GM18517 (cell line): ENCODE measurements at regions not wholly inside any gene's neighbourhood (a gene's known extent, or its start where the extent isn't known, plus 50 kb on each side); places are given as distances from the start of the nearest gene placed in this dataset.

ENCODE experiments used
- ATAC-seq: cut with Tn5 transposase; IDR thresholded peaks from one replicate; pipeline ENCODE4 v1.9.1; 2021; ENCODE audit warnings: mild to moderate bottlenecking, moderate library complexity; ENCODE audit not compliant: unreplicated experiment

DNA sequence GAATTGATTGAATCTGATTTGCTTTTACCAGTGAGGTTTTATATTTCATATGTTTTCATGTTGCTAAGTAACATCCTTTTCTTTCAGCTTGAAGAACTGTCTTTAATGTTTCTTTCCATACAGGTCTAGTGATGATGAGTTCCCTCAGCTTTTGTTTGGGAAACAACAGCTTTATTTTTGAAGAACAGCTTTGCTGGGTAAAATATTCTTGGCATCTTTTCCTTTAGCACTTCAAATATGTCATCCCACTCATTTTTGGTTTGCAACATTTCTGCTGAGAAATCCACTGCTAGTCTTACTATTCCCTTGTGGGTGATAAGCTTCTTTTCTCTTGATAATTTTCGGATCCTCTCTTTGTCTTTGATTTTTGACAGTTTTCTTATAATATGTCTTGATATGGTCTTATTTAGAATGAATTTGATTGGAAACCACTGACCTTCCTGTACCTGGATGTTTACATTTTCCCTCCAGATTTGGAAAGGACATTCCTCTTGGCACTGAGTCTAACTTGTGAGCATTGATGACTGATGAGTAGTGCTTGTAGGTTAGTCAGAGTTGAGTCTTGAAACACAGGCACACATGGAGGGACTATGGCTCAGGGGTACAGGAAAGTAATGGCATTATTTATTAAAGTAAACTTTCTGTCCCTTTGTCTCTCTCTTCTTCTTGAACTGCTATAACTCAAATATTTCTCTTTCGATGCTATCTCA is 220.3 kb downstream of the SPATA31D1 start:
- no peak for ATAC-seq

DNA sequence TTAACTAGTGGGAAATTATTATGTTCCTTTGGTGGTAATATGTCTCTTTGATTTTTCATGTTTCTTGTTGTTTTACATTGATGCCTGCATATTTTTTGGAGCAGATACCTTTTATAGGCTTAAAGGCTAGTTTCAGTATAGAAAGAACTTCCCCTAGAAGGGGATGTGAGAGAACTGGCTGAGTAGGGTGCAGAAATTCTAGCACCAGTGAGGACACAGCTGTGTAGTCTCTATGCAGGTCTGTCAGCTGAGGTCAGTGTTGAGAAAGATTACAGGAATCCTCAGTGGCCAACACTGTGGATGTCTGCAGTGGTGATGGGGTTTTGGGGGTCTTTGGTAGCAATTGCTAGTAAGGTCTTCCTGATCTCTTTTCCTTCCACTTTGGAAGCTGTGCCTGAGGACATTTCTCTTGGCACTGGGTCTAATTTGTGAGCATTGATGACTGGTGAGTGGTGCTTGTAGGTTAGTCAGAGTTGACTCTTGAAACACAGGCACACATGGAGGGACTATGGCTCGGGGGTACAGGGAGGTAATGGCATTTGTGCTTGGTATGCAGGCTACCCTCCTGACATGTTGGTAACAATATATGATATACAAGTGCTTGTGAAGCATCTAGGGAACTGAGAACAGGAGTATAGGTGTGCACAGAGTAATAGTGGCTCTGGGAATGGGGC is 221.4 kb downstream of the SPATA31D1 start:
- ATAC-seq = no peak

GRCh38 chr9:82212885-82213284 is 224.3 kb downstream of the SPATA31D1 start:
- ATAC-seq = no peak

GRCh38 chr9:82216435-82216834 is 227.9 kb downstream of the SPATA31D1 start:
- ATAC-seq = no peak

DNA sequence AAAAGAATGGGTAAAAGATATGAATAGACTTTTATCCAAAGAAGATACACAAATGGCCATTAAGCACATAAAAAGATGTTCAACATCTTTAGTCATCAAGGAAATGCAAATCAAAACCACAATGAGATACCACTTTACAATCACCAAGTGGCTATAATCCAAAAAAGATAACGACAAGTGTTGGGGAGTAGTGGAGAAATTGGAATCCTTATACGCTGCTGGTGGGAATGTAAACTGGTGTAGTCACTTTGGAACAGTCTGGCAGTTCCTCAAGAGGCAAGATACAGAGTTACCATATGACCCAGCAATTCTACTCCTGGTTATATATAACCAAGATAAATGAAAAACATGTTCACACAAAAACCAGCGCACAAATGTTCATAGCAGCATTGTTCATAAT is 234.9 kb downstream of the SPATA31D1 start:
- ATAC-seq = no peak

- no peak for ATAC-seq
Measured at GRCh38 chr9:82231411-82231810, 242.8 kb downstream of the SPATA31D1 start.

DNA sequence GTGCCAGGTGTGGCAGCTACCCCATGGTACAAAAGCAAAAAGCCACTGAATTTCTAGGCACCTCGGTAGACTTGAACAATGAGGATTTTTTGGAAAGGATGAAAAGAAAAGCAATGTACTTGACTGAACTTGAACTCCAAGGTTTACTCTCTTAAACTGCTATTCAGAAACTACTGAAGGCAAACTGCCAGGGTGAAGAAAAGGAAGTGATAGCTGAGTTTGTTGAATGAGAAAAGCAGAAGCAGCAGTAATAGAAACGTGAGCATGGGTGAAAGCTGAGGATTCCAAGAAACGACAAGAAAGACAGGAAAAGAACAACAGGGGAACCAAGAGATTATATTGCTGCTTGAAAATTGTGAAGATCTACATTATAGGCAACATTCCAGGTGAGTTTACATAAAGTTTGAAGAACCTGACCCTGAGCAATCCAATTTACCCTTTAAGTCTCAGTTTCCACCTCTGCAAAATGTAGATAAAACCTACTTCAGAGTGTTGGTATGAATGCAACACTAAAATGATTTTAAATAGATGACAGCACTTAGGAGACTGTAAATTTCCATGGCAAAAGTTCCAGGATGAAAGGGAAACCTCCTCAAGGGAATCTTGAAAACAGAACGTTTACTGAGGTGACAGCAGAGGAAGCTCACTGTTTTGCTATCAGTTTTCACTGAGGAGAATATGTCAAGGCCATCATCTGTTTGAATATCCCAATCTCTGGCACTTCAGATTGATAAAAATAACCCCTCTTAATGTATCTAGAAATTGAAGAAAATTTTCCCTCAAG is 245.8 kb downstream of the SPATA31D1 start:
- ATAC-seq = no peak

DNA sequence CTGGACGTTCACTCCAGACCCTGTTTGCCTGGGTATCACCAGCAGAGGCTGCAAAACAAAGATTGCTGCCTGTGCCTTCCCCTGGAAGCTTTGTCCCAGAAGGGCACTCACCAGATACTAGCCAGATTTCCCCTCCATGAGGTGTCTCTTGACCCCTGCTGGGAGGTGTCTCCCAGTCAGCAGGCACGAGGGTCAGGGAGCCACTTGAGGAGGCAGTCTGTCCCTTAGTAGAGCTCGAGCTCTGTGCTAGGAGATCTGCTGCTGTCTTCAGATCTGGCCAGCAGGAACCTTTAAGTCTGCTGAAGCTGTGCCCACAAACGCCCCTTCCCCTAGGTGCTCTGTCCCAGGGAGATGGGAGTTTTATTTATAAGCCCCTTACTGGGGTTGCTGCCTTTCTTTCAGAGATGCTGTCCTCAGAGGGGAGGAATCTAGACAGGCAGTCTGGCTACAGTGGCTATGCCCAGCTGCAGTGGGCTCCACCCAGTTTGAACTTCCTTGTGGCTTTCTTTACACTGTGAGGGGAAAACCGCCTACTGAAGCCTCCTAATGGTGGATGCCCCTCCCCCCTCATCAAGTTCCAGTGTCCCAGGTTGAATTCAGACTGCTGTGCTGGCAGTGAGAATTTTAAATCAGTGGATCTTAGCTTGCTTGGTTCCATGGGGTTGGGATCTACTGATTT is 253.9 kb downstream of the SPATA31D1 start:
- no peak for ATAC-seq

GRCh38 chr9:82247318-82247717 is 258.7 kb downstream of the SPATA31D1 start:
- no peak for ATAC-seq

DNA sequence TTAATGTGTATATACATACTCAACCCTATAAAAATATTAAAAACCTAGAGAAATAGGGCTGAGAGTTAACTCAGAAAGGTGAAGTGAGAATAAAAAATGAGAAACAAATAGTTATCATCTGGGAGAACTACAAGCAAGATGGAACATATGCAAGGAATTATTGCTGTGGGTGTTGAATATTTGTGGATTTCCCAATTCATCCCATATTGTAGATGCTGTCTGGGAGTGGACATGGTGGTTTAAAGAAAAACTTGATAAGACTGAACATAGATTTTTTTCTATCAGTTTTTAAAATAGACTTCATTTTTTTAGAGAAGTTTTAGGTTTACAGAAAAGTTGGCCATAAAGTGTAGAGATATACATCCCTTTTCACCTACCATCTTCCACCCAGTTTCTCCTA is 263.5 kb downstream of the SPATA31D1 start:
- no peak for ATAC-seq

DNA sequence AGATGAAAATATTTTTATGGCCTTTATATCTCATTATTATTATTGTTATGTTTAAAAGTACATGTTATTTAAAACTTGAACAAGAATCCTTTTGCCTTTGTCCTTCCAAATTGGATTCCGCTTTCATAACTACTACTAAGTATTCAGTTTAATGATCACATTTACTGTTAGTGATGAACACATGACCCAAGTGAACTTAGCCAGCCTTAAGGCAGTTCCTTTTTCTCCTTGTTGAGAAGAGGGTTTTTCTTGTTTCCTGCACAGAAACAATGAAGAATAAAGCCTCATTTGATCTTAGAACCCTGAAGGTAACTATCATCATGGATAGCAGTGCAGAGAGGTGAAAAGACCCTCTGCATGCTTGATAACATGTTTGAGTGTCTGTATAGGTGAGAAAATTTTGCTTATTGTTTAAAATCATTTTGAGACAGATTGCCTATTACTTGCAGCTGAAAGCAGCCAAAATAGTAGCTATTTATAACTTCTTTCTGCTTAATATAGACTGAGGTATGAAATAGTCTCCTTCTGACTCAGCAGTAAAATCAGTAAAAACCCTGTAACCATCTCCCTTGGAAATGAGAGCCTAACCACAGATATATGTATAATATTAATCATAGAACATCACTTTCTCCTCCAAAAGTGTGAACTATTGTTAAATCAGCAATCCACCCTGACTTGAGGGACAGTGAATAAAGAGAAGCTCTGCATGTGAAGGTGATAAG is 266.2 kb downstream of the SPATA31D1 start:
- no peak for ATAC-seq

DNA sequence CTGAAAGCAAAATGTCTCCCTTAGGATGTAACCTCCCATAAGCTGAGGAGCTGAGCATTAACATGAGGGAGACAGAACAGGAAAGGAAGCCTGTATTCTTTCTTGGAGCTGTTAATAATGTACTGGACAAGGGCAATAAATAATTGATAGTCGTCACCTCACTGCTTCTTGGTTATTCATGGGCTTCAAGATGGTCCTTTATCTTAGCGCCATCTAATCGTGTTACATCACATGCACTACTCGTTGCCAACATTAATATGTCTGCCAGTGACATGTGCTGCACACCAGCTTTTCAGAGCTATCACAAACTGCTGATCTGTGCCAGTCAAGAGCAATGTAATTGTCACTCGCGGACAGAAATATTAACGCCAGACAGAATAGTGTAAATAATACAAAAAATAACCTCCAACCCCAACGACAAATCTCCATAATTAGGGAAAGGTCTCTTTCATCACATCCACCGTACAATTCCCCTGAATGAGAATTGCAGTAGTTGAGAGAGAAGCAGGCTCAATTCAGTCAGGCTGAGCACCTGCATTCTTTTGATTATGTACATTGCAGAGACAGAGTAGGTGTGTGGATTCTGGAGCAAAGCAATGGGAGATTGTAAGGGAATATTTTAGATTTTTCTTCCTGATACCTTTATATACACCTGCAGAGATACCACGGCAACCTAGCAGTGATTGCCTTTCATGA is 267.1 kb downstream of the SPATA31D1 start:
- ATAC-seq = no peak

DNA sequence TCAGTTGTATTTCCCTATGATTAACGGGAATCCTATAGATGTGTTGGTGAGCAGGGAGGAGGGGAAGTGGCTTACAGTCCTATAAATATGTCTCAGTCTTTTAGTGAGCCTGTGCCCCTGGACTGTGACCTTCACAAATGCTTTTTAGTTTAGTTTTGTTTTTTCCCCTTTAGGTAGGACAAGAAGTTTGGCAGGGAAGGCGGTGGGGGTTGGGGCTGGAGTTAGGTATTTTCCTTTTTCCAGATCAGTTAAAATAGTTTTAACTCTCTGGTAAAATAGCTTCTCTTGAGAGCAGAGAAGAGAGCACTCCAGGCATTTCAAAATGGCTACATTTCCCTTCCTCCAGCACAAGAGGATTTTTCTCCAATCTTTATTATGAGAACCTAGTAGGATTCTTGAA is 272.1 kb downstream of the SPATA31D1 start:
- ATAC-seq = no peak

GRCh38 chr9:82263619-82264018 is 275.0 kb downstream of the SPATA31D1 start:
- ATAC-seq = no peak

DNA sequence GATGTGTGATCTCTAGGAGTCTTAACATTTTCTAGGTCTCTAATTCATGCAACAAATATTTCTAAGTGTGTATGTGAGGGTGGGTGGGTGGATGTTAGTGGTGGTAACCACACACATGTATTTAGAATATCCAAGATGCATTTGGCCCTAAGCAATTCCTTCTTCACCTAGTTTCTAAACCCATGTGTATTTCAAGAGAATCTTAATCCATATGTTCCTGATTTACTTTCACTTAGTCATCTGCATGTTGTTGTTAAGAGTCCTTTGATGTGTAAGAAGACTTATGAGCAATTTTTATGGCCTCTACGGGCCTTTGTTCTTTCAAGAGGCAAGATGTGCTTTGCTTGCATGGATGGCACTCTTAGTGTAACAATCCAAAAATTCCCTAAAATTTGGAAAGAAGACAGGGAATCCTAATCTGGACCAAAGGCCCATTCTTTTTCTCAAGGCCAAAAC is 282.6 kb downstream of the SPATA31D1 start:
- ATAC-seq = no peak

- ATAC-seq = no peak
Measured at GRCh38 chr9:82273121-82273520, 284.5 kb downstream of the SPATA31D1 start.

DNA sequence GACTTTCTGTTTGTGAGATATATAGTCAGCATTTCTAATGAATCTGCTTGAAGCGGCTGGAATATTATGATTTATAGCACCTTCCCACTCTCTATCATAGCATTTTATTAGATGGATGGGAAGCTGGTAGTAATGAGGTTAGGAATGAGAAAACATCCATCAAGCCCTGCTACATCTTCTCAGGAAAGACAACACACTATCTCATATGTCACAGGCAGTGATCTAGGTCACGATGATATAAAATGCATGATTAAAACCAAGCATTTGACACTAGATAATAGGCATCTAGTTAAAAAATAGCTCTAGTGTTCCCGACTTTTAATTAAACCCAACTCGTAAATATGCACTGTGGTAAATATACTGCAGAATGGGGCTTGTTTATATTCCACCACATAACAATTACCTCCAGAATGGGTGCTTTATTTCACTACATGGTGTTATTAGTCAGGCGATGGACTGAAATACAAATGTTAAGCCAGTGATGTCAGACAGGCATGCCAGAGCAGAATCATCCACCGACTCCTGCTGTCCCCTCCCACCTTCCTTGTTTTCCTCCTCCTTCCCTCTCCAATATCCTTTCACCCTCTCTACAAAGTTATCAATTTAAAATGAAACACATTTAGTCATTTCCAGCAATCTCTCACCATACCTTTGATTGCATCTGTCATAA is 286.8 kb downstream of the SPATA31D1 start:
- ATAC-seq = no peak

GRCh38 chr9:82281066-82281465 is 292.5 kb downstream of the SPATA31D1 start:
- no peak for ATAC-seq

- ATAC-seq = no peak
Measured at GRCh38 chr9:82284758-82285157, 296.2 kb downstream of the SPATA31D1 start.
